Astrocyte of the cerebellum (primary cell): ENCODE measurements at regions not wholly inside any gene's neighbourhood (a gene's known extent, or its start where the extent isn't known, plus 50 kb on each side); places are given as distances from the start of the nearest gene placed in this dataset.

Source experiments
- DNase-seq: peaks from one replicate; pipeline ENCODE4 v3.0.0-alpha.2; 2011; ENCODE audit warnings: low read depth
- H3K4me3 ChIP-seq: 2 replicates; pipeline ENCODE4 v1.5.1; 2011; ENCODE audit warnings: mild to moderate bottlenecking, low read depth, low read length, moderate library complexity
- in situ Hi-C: cut with HindIII; loops from 2 replicates; pipeline ENCODE4 v1.10.0; 2017; ENCODE audit warnings: low sequenced_read_pairs
- TF ChIP-seq, protein P1 (sequence below): IDR thresholded peaks from 2 replicates; pipeline ENCODE4 v1.5.1; 2012; ENCODE audit warnings: low read length, low read depth, moderate library complexity, mild to moderate bottlenecking; ENCODE audit errors: missing control alignments

DNA sequence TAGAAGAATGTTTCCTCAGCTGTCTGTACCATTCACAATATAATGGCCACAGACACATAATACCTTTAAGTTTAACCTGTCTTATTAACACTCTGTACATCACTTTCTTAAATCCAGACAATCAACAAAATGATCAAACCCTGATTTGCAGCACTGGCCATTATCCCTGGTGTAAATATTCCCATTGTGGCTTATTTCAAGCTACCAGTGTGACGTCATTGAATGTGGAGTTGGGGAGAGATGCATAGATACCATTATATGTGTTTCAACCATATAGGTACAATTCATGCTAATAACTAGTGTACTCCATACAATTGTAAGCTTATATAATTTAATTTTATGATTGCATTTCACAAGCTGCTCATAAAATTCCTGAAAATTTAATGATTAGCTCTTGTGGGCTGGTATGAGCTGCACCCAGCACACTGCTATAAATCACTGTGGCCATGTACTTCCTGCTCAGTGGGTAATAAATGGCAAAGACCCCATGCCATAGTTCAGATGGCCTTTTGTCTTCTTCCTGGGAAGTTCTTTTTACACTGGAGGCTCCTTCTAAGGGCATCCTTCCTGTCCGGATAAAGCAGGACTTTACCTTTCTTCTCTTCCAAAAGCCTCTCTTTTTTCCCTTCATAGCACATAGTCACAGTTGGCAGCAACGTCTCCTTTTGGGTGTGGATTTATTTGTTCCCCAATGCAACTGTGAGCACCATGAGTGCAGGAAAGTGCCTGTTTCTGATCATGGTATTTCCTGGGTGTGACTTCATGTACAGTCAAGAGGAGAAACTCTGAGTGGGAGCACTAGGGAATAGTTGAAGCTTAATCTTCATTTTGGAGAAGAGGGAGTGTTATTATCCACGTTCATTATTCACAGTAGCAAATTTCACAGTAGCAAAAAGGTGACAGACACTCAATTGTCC, 87.8 kb downstream of the MIAT start:
- TF ChIP-seq, protein P1, sequence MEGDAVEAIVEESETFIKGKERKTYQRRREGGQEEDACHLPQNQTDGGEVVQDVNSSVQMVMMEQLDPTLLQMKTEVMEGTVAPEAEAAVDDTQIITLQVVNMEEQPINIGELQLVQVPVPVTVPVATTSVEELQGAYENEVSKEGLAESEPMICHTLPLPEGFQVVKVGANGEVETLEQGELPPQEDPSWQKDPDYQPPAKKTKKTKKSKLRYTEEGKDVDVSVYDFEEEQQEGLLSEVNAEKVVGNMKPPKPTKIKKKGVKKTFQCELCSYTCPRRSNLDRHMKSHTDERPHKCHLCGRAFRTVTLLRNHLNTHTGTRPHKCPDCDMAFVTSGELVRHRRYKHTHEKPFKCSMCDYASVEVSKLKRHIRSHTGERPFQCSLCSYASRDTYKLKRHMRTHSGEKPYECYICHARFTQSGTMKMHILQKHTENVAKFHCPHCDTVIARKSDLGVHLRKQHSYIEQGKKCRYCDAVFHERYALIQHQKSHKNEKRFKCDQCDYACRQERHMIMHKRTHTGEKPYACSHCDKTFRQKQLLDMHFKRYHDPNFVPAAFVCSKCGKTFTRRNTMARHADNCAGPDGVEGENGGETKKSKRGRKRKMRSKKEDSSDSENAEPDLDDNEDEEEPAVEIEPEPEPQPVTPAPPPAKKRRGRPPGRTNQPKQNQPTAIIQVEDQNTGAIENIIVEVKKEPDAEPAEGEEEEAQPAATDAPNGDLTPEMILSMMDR, result no peak

DNA sequence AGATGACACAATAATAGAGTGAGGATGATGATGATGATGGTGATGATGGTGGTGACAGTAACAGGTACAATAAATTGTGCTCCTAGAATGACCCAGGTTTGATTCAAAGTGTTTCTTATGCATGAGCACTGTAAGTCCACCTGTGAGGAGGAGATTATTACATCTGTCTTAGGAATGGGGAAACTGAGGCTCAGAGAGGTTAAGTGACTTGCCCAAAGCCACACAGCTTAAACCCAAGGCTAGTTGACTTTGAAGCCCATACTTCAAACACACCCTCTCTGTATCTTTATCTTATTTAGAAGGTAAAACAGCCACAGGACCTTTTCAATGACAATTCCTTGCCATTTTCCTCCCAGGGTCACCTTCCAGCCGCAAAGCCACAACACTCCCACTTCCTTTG, 88.9 kb downstream of the MIAT start:
- in situ Hi-C loops, result no loop called here
- no peak for DNase-seq

More for the DNA sequence above, 87.8 kb downstream of the MIAT start:
- in situ Hi-C loops, result no loop called here
- H3K4me3 ChIP-seq, result no peak overlapping the region
- no peak for DNase-seq

DNA sequence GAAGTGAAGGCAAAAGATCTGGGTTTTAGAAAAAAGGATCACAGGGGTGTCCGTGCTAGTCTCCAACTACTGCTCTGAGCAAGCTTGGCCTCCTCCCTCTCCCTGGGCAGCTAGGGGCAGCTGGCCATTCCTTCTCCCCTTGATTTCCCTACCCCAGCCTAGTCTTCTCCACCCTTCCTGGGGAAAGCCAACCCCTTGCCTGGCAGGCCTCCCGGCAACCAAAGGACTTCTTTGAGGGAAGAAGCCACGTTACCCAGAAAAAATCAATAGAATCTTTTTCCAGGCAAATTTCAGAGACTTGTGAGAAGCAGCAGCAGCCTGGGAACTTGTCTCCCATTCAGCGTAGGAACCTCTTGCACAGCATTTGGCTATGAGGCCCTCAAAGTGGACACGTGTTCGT, 91.5 kb downstream of the MIAT start:
- in situ Hi-C loops, result no loop called here
- no peak for DNase-seq
- H3K4me3 ChIP-seq, result no peak overlapping the region
- TF ChIP-seq, protein P1, result no peak

More for the DNA sequence above, 88.9 kb downstream of the MIAT start:
- TF ChIP-seq, protein P1, result no peak
- H3K4me3 ChIP-seq, result no peak overlapping the region

DNA sequence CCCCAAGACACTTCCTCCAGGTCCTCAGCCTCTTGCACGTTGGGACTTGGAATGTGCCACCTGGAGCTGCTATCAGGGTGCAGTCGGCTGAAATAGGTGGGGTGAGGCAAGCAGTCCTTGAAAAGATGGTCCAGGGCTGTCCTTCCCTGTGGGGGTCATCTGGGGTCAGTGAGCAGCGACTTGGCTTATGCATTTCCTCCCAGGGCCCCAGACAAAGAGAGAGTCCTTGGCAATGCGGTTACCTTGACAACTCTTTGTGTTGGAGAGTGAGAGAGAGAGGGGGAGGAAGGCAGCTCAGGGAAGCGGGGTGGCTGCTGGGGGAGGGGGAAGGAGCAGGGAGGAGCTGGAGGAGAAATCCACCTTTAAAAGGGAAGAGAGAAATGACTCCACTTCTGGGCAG, 93.8 kb downstream of the MIAT start:
- no peak overlapping the region for H3K4me3 ChIP-seq
- TF ChIP-seq, protein P1, result no peak
- in situ Hi-C loops, result no loop called here
- DNase-seq, result no peak

DNA sequence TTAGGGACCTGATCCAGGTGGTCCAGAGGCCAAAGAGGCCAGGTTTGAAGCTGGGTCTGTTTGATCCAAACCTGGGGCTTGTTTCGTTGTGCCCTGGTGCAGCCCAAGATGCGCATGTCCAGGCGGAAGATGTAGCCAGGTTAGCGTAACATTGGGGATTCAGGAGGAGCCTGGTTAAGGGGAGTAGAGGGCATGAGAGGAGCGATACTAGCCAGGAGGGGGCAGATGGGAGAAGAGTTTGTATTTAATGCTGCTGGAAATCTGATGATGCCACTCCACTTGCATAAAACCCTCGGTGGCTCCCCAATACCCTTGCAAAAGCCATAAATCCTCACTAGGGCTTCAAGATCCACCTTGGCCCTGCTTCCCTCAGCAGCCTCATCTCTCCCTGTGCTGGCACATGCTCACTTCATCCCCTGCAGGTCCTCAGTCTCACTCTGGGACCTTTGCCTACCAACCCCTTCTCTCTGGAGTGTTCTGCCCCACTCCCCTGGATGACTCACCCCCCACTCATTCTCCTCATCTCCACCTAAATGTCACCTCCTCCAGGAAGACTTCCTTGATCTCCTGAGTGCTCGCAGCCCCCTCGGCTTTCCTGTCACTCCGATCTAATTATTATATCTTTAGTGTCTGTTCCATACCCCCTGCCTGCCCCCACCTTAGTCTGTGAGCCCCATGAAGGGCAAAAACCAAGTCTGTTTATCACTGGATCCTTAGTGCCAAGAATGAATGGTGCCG, 95.9 kb downstream of the MIAT start:
- in situ Hi-C loops, result no loop called here
- no peak for DNase-seq
- H3K4me3 ChIP-seq, result no peak overlapping the region
- TF ChIP-seq, protein P1, result no peak

DNA sequence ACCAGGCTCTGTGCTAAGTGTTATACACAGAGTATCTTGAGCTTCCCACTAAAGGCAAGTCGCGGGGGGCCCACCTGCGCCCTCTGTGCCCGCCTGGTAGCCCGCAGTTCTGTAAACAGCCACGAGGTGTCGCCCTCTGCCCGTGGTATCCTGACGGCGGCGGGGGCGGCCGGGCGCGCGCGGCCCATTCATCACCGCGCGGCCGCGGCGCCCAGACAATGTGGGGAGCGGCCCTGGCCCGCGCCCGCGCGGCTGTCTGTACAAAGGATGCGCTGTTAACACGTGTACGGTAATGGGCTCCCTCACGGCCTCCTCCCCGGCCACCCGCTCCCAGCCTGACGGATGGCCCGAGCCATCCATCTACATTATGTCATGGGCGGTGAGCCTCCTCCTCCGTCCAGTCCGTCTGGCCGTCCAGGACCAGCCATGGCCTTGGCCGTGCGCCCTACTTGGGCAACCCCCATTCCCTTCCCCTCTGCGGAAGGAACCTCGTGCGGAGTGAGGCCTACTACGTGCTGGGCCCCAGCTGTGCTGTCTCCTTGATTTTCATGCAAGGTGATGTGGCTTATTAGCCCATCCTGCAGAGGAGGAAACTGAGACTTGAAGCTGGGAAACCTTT, 99.4 kb downstream of the MIAT start:
- in situ Hi-C loops, result no loop called here
- TF ChIP-seq, protein P1, result peak; percentile 76
- DNase-seq, result no peak
- H3K4me3 ChIP-seq, result peak overlapping the region; percentile 23
